K562 (cell line): ENCODE measurements at regions not wholly inside any gene's neighbourhood (a gene's known extent, or its start where the extent isn't known, plus 50 kb on each side); places are given as distances from the start of the nearest gene placed in this dataset.

Experiments
- ATAC-seq: fragments of 200-7000 bp; cut with Tn5 transposase; 3 replicates; pipeline ENCODE4 v1.9.1; 2020; ENCODE audit warnings: moderate library complexity
- BruUV-seq: library from RNA; stranded (reverse); fragments of 400-500 nt; replicated peaks from 2 replicates; lab custom pipeline; 2021; lab: Mats Ljungman, UMichigan
- CTCF ChIA-PET: fragments of 300-600 bp; formaldehyde crosslinking; extraction: SDS; loops from one replicate; lab custom pipeline; 2021; ENCODE audit warnings: low intra/inter-chr PET ratio; lab: Yijun Ruan, JAX
- POLR2A ChIA-PET: fragments of 300-600, 350-650 bp; sonication (Branson Sonifier 250); formaldehyde crosslinking; extraction: SDS; loops from one replicate; lab custom pipeline; 2021; ENCODE audit warnings: antibody characterized with exemption, inconsistent platforms; lab: Yijun Ruan, JAX
- DNase-seq, 4 experiments: peaks; one replicate each; pipeline versions ENCODE4 v3.0.0 to v3.0.0-alpha.2; 2011 to 2018; ENCODE audit warnings: low spot score in 3 of 4, mixed read lengths in 3 of 4; ENCODE audit errors: extremely low read depth in 1 of 4
- FAIRE-seq: peaks from 2 replicates; lab custom pipeline; 2011; peaks lifted over from hg19 to GRCh38; lab: Jason Lieb, UNC
- H2AFZ ChIP-seq: 2 replicates; pipeline ENCODE4 v1.6.0; 2011; ENCODE audit warnings: low read depth, low read length, control low read depth, inconsistent platforms
- H3K27ac ChIP-seq: fragments of 200-600 bp; 3 replicates; pipeline ENCODE4 v1.8.0; 2011; ENCODE audit warnings: low read depth, mild to moderate bottlenecking, control low read depth, inconsistent platforms, low read length, moderate library complexity, mixed read lengths; ENCODE audit errors: extremely low read depth
- H3K27me3 ChIP-seq, 2 experiments: fragments of 300-600 bp in 1 of 2; 2 replicates in 1 of 2; 3 replicates in 1 of 2; pipeline versions ENCODE4 v1.6.0 to v1.8.0; 2011; ENCODE audit warnings: inconsistent platforms in 2 of 2, low read length in 2 of 2, mild to moderate bottlenecking in 1 of 2, mixed read lengths in 1 of 2, moderate library complexity in 1 of 2; ENCODE audit not compliant: control insufficient read depth in 2 of 2, insufficient read depth in 2 of 2
- H3K36me3 ChIP-seq: fragments of 300-600 bp; 3 replicates; pipeline ENCODE4 v1.8.0; 2011; ENCODE audit warnings: mild to moderate bottlenecking, low read length, inconsistent platforms; ENCODE audit not compliant: control insufficient read depth, insufficient read depth
- H3K4me1 ChIP-seq, 2 experiments: fragments of 200-600 bp in 1 of 2; replicated peaks in 1 of 2; 2 replicates in 1 of 2; 3 replicates in 1 of 2; pipeline versions ENCODE4 v1.5.1 to v1.8.0; 2011; ENCODE audit warnings: inconsistent platforms in 2 of 2, low read length in 2 of 2, mild to moderate bottlenecking in 1 of 2, mixed read lengths in 1 of 2, moderate library complexity in 1 of 2; ENCODE audit not compliant: control insufficient read depth in 2 of 2, insufficient read depth in 2 of 2
- H3K4me2 ChIP-seq: 2 replicates; pipeline ENCODE4 v1.6.1; 2011; ENCODE audit warnings: low read length, control low read depth, inconsistent platforms, mixed read lengths; ENCODE audit not compliant: insufficient read depth
- H3K4me3 ChIP-seq: fragments of 200-600 bp; sonication (generic), shearing (Covaris generic); 2 replicates; pipeline ENCODE4 v1.5.1; 2016; ENCODE audit warnings: control low read depth, inconsistent platforms
- H3K79me2 ChIP-seq: fragments of 200-600 bp; 3 replicates; pipeline ENCODE4 v1.8.0; 2011; ENCODE audit warnings: low read length, inconsistent platforms; ENCODE audit not compliant: control insufficient read depth, insufficient read depth
- H3K9ac ChIP-seq, 2 experiments: 2 replicates each; pipeline versions ENCODE4 v1.6.0 to v1.6.1; 2011; ENCODE audit warnings: low read depth in 2 of 2, low read length in 2 of 2, control low read depth in 1 of 2, inconsistent platforms in 1 of 2, mild to moderate bottlenecking in 1 of 2, mixed read lengths in 1 of 2; ENCODE audit not compliant: insufficient read depth in 1 of 2
- H3K9me1 ChIP-seq: one replicate; pipeline ENCODE4 v1.6.0; 2011; ENCODE audit warnings: inconsistent platforms, mild to moderate bottlenecking, low read length, moderate library complexity; ENCODE audit not compliant: control insufficient read depth, insufficient read depth
- H3K9me3 ChIP-seq: replicated peaks from 2 replicates; pipeline ENCODE4 v1.5.1; 2011; ENCODE audit warnings: low read depth, low read length, inconsistent platforms; ENCODE audit not compliant: control insufficient read depth, insufficient read depth
- H4K20me1 ChIP-seq: replicated peaks from 2 replicates; pipeline ENCODE4 v1.6.1; 2011; ENCODE audit warnings: low read length, inconsistent platforms, mixed read lengths; ENCODE audit not compliant: control insufficient read depth, insufficient read depth
- BCL6 ChIP-seq: fragments of 250-450 bp; sonication (Bioruptor Pico); IDR thresholded peaks from 2 replicates; pipeline ENCODE4 v1.4.0; 2020
- DEAF1 ChIP-seq: fragments of 450-650 bp; formaldehyde crosslinking; IDR thresholded peaks from 2 replicates; pipeline ENCODE4 v1.4.0; 2020; ENCODE audit warnings: mild to moderate bottlenecking, moderate library complexity
- E2F8 ChIP-seq: fragments of 450-650 bp; IDR thresholded peaks from 2 replicates; pipeline ENCODE4 v1.7.1; 2018; ENCODE audit warnings: mild to moderate bottlenecking, low read depth; ENCODE audit not compliant: partially characterized antibody
- ESRRB ChIP-seq: fragments of 250-450 bp; sonication (Bioruptor Pico); IDR thresholded peaks from 2 replicates; pipeline ENCODE4 v1.5.0; 2020; ENCODE audit warnings: mild to moderate bottlenecking, moderate library complexity, borderline replicate concordance
- KAT2B ChIP-seq: IDR thresholded peaks from one replicate; pipeline ENCODE4 v1.6.1; 2012; ENCODE audit warnings: low read depth, mild to moderate bottlenecking, control low read depth, inconsistent platforms, low read length, moderate library complexity
- KDM4B ChIP-seq, 2 experiments: fragments of 450-650 bp in 1 of 2; sonication (generic) in 1 of 2; IDR thresholded peaks; 2 replicates each; pipeline ENCODE4 v1.6.1; 2016 to 2017; ENCODE audit warnings: borderline replicate concordance in 2 of 2, antibody characterized with exemption in 1 of 2, low read depth in 1 of 2, mild to moderate bottlenecking in 1 of 2
- KHSRP ChIP-seq: fragments of 450-650 bp; IDR thresholded peaks from 2 replicates; pipeline ENCODE4 v1.6.1; 2017
- RUNX1 ChIP-seq: sonication (generic); IDR thresholded peaks from 2 replicates; pipeline ENCODE4 v1.6.1; 2016; ENCODE audit warnings: antibody characterized with exemption, low read depth
- TOE1 ChIP-seq, 2 experiments: fragments of 450-650 bp in 1 of 2; sonication (generic) in 1 of 2; formaldehyde crosslinking in 1 of 2; IDR thresholded peaks; 2 replicates each; pipeline versions ENCODE4 v1.7.1 to v1.8.0; 2016 to 2022; ENCODE audit warnings: borderline replicate concordance in 2 of 2, mild to moderate bottlenecking in 2 of 2, antibody characterized with exemption in 1 of 2, inconsistent platforms in 1 of 2, low read depth in 1 of 2, missing genetic modification reagents in 1 of 2, moderate library complexity in 1 of 2
- ZFX ChIP-seq: sonication (generic); formaldehyde crosslinking; IDR thresholded peaks from 2 replicates; pipeline ENCODE4 v1.8.0; 2022; ENCODE audit warnings: mild to moderate bottlenecking, missing genetic modification reagents, moderate library complexity
- ZNF175 ChIP-seq: fragments of 200-800 bp; sonication (Bioruptor generic); IDR thresholded peaks from 2 replicates; pipeline ENCODE4 v1.6.1; 2016; ENCODE audit warnings: low read depth, mild to moderate bottlenecking, missing genetic modification characterization, missing compliant biosample characterization
- ZNF785 ChIP-seq: fragments of 250-450 bp; sonication (Bioruptor Pico); IDR thresholded peaks from 2 replicates; pipeline ENCODE4 v1.4.0; 2020; ENCODE audit warnings: mild to moderate bottlenecking
- WGBS: fragments of 100-300 bp; shearing (Covaris generic); methylation state at CpG from one replicate; pipeline ENCODE4 v1.1.6; 2016; ENCODE audit warnings: low coverage, mixed read lengths; ENCODE audit not compliant: insufficient coverage; ENCODE audit errors: missing lambda C conversion rate; 5-methylcytosine and 5-hydroxymethylcytosine counted together
- in situ Hi-C: fragments of 300-500 bp; cut with MboI; formaldehyde crosslinking; loops from 4 replicates; pipeline ENCODE4 v1.15.0; 2018; ENCODE audit warnings: inconsistent platforms, mixed read lengths
- intact Hi-C: fragments of 100-400 bp; cut with micrococcal nuclease; formaldehyde crosslinking; loops from 2 replicates; pipeline ENCODE4 v1.14.2; 2022
- TF ChIP-seq, protein P1 (sequence below): fragments of 250-450 bp; sonication (Bioruptor Pico); IDR thresholded peaks from 2 replicates; pipeline ENCODE4 v1.5.0; 2021; ENCODE audit warnings: mild to moderate bottlenecking, borderline replicate concordance

DNA sequence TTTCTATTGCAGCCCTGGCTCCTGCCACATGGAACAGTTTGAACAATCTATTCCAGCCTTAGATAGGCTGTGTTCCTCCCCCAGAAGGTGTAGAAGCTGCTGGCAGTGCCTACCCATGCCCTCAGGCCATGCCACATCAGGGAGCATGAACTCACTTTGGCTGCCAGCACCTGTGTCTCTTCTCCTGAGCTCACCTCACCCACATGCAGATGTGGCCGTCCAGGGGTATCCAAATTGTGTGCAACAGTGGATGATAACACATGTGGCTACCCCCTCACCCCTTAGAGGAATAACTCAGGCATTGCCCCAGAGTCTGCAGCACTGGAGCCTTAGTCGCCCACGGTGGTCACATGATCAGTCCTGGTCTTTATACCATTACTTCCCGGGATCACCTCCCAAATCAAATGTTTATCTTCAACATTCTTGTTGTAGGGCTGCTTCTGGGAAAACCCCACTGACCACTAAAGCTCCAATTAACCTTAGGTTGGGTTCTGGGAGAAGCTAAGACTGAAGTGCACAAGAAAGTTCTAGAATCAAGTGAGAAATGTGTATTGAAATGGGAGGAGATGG lies 110.4 kb downstream of the BANF2 start (continued):
- TF ChIP-seq, protein P1, sequence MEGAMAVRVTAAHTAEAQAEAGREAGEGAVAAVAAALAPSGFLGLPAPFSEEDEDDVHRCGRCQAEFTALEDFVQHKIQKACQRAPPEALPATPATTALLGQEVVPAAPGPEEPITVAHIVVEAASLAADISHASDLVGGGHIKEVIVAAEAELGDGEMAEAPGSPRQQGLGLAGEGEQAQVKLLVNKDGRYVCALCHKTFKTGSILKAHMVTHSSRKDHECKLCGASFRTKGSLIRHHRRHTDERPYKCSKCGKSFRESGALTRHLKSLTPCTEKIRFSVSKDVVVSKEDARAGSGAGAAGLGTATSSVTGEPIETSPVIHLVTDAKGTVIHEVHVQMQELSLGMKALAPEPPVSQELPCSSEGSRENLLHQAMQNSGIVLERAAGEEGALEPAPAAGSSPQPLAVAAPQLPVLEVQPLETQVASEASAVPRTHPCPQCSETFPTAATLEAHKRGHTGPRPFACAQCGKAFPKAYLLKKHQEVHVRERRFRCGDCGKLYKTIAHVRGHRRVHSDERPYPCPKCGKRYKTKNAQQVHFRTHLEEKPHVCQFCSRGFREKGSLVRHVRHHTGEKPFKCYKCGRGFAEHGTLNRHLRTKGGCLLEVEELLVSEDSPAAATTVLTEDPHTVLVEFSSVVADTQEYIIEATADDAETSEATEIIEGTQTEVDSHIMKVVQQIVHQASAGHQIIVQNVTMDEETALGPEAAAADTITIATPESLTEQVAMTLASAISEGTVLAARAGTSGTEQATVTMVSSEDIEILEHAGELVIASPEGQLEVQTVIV (CRISPR knock-in tag), result no peak
- TF ChIP-seq TOE1 (IDR thresholded peaks at IDR 0.05; ENCODE audit: borderline replicate concordance) (no peak), TOE1 (CRISPR knock-in tag; IDR thresholded peaks at IDR 0.05; ENCODE audit: borderline replicate concordance, low read depth) (no peak)

DNA sequence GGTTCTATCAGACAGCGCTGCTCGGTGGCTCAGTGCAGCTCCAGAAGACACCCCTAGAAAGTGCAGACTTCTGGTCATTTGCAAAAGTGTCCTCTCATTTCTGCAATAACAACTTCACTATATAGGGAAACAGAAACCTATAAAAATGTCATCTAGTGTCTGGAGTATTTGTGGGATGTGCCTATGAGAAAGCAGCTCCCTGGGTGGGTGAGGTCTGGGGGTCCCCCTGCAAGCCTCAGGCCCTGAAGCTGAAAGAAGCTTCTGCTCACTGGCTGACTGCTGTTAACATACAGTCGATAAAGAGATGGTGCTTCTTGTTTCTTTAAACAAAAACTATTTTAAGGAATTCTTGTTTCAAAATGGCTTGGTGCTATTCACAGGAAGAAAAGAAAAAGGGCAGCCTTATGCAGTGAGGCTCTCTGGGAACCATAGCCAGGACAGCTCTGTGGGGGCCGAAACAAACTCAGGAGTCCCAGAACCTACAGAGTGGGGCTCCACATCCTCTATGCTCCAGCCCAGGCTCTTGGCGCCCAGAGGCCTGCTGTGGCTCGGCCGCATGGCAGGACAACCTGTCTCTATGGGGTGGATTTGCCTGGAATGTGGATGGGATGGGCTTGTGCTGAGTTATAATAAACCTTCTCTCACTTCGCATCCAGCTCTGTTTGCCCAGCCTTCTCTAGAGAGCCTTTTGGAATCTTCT lies 109.7 kb downstream of the BANF2 start:
- H3K27ac ChIP-seq, result no peak overlapping the region
- H3K27me3 ChIP-seq, result peaks cover 0 to 13% of the 10 kb centered on the region in 2 experiments; a peak in 2 of 5 replicates
- H3K79me2 ChIP-seq, result no peaks in the 10 kb centered on the region
- POLR2A ChIA-PET, result no interaction called here
- no peaks in the 10 kb centered on the region for H3K9me3 ChIP-seq
- H3K36me3 ChIP-seq, result no peaks in the 10 kb centered on the region
- FAIRE-seq, result no peak
- H4K20me1 ChIP-seq, result no peaks in the 10 kb centered on the region; the same call in 1 of the 2 replicates
- H2AFZ ChIP-seq, result no peak overlapping the region
- in situ Hi-C loops, result no loop called here
- no peak overlapping the region for H3K4me3 ChIP-seq
- CTCF ChIA-PET, result no interaction called here
- no peaks in the 10 kb centered on the region for H3K9me1 ChIP-seq
- BruUV-seq, result no TSS peak
- H3K4me1 ChIP-seq, result peaks cover 0 to 7% of the 10 kb centered on the region in 2 experiments; a peak in 2 of 5 replicates
- H3K9ac ChIP-seq, result no peak overlapping the region
- DNase-seq, result no peak
- ATAC-seq, result no peak
- no peak overlapping the region for H3K4me2 ChIP-seq
- intact Hi-C loops, result no loop called here
- 0% methylated on average over 6 of the region's 8 CpGs for WGBS
- TF ChIP-seq KDM4B (IDR thresholded peaks at IDR 0.05; ENCODE audit: borderline replicate concordance in 2 of 2, low read depth in 1 of 2) (no peak), E2F8 (no peak), ZNF175 (no peak), RUNX1 (no peak), BCL6 (no peak), ZNF785 (no peak), DEAF1 (CRISPR knock-in tag) (no peak), KHSRP (no peak), KAT2B (no peak), ZFX (CRISPR knock-in tag) (no peak), ESRRB (CRISPR knock-in tag) (no peak)
